HG02610 (cell line): ENCODE measurements at regions not wholly inside any gene's neighbourhood (a gene's known extent, or its start where the extent isn't known, plus 50 kb on each side); places are given as distances from the start of the nearest gene placed in this dataset.

Experiments used
- ATAC-seq: cut with Tn5 transposase; IDR thresholded peaks from one replicate; pipeline ENCODE4 v1.9.1; 2021; ENCODE audit warnings: mild to moderate bottlenecking, moderate library complexity; ENCODE audit not compliant: unreplicated experiment

DNA sequence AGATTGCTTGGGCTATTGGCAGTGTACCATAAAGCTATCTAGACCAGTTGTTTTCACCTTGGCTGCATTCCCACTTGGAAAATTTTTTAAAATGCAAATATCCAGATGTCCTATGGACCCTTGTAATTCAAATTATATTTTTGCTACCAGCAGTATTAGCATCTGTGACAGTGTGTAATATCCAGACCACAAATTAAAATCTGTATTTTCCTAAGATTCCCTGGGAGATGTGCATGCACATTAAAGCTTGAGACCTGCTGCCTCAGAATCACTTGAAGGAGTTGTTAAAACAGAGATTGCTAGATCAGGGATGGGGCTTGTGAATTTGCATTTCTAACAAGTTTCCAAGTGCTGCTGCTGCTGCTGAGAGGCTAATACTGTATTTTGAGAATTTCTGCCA lies 381.2 kb upstream of the PDE4D start:
- no peak for ATAC-seq

- ATAC-seq = no peak
These were observed 378.0 kb upstream of the PDE4D start for GRCh38 chr5:60271517-60271916.

- no peak for ATAC-seq
These were observed 374.4 kb upstream of the PDE4D start for GRCh38 chr5:60267907-60268306.

- no peak for ATAC-seq
These were observed 369.8 kb upstream of the PDE4D start for GRCh38 chr5:60263346-60263745.

DNA sequence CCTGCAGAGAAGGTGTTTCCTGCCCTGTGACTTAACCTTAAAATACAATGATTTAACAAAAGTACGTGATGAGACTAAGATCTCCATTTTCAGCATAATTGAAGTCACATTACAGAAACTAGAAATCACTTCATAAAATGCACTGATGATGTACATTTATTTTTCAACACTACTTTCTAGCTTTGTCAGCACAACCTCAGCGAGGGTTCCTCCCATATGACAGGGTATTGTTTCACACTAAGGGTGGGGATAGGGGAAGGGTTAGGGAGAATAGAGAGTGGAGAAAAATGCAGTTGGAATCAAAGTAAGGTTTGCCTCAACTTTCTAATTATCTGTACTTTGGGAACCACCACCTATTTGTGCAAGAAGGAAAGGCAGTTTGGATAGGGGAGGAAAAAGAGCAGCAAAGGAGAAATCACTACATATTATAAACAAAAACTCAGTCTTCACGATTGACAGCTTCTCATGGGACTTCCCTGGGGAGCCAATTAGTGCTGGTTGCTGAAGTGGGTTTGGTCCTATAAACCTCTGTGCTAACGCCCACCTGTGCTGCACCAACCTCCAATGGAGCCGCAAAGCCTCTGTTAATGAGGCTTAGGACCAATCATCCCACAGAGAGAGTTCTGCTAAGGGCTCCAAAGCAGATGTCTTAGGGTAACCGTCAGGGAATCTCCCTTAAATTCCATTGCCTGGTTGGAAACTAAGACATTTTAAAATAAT lies 369.2 kb upstream of the PDE4D start:
- no peak for ATAC-seq

GRCh38 chr5:60261732-60262131 lies 368.2 kb upstream of the PDE4D start:
- ATAC-seq = no peak

DNA sequence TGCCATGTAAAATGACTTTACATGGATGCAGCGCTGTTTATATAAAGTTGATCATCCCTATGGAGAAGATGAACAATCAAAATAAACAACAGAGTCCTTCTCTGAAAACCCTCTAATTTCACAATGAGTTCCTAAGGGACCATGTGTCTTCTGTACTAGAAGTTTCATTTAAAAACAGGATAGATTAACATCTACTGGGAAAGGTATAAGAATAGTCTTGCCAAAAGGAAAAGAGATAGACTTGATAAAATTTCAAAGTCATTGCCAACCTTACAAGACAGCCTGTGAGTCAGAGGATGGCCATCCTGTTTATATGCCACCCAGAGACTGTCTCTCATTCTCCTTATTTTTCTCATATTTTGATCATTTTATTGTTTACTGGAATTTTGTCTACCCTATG lies 367.1 kb upstream of the PDE4D start:
- no peak for ATAC-seq

DNA sequence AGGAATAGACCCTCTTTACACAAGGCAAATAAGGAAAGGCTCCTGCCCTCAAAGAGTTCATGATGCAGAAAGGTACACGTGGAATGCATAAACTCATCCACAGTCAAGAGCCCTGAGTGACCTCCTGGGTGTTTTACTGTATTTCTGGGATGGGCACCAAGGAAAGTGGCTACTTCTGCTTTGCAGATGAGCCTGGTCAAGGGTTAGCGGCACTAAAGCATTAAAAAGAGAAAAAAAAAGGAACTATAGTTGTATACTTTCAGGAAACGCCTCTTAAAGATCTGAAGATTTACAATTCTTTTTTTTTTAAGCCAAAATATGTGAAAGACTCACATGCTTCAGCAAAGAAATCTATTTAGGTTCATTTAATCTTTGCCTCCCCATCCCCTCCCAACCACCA lies 366.2 kb upstream of the PDE4D start:
- no peak for ATAC-seq

- no peak for ATAC-seq
These were observed 364.2 kb upstream of the PDE4D start for GRCh38 chr5:60257596-60258271.

GRCh38 chr5:60256546-60256945 lies 363.0 kb upstream of the PDE4D start:
- no peak for ATAC-seq

- peak; percentile 96 for ATAC-seq
These were observed 355.4 kb upstream of the PDE4D start for GRCh38 chr5:60248901-60249300.

- no peak for ATAC-seq
These were observed 350.2 kb upstream of the PDE4D start for GRCh38 chr5:60243713-60244112.

GRCh38 chr5:60232036-60232795 lies 338.7 kb upstream of the PDE4D start:
- ATAC-seq = no peak

GRCh38 chr5:60230456-60230855 lies 336.9 kb upstream of the PDE4D start:
- ATAC-seq = no peak

DNA sequence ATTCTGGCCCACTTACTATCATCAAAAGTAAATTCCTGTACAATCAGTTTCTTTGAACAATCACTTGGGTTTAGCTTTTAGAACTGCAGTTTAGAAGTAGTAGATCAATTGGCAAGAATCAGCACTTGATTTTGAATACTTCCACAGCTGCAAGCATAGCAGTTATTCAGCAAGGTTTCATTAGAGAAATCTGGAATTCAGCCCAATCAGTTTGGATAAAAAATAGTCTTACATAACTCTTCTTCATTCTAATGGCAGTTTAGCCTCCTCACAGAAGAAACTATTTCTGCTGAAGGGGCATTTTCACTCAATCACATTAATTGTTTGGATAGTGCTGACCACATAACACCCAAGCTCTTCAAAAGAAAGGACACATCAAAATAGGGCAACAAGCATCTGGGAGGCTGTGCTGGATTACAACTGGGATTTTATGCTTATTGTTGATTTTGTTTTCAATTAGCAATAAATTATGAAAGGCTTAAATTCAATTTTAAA lies 336.2 kb upstream of the PDE4D start:
- no peak for ATAC-seq

GRCh38 chr5:60228676-60229075 lies 335.1 kb upstream of the PDE4D start:
- ATAC-seq = no peak

GRCh38 chr5:60226128-60226527 lies 332.6 kb upstream of the PDE4D start:
- no peak for ATAC-seq

GRCh38 chr5:60223342-60223741 lies 329.8 kb upstream of the PDE4D start:
- no peak for ATAC-seq

GRCh38 chr5:60219921-60220320 lies 326.4 kb upstream of the PDE4D start:
- ATAC-seq = no peak

DNA sequence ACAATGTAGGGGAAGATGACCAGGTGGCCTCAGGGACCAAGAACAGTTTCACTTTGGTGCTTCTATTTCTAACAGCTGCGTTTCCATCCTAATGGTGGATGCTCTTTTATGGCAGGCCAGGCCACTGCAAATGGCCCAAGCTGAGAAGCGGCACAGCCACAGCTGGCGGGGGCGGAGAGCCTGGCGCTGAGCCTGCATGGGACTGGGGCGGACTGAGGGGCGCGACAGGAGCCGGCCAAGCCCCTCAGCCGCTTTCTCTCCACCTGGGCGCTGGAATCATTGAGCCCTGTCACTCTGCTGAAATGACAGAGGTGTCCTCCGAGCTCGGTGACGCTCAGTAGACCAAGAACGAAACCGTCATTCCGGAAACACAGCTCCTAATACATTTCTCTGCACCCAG lies 317.3 kb upstream of the PDE4D start:
- ATAC-seq = no peak

- ATAC-seq = no peak
These were observed 315.8 kb upstream of the PDE4D start for GRCh38 chr5:60209146-60209840.
